Activated CD4-positive, alpha-beta memory T cell treated with anti-CD3 and anti-CD28 coated beads, Interleukin-2, amount 10 ng/mL, durations not matched to agents 7 days and 5 days (primary cell): ENCODE measurements at regions not wholly inside any gene's neighbourhood (a gene's known extent, or its start where the extent isn't known, plus 50 kb on each side); places are given as distances from the start of the nearest gene placed in this dataset.
"Not testable (repeated sequence)": the region's sequence is repeated elsewhere in the genome, so short reads cannot be mapped to it uniquely, and the experiment has no call there.

Experiments
- CTCF ChIA-PET: fragments of 350-600 bp; sonication (Branson Sonifier 250); formaldehyde crosslinking; loops from one replicate; lab custom pipeline; 2021; ENCODE audit warnings: antibody characterized with exemption, inconsistent platforms; lab: Charles Lee
- POLR2A ChIA-PET: fragments of 350-600 bp; sonication (Branson Sonifier 250); formaldehyde crosslinking; loops from one replicate; lab custom pipeline; 2021; ENCODE audit warnings: antibody characterized with exemption; lab: Charles Lee
- DNase-seq: peaks from one replicate; pipeline ENCODE4 v3.0.0-alpha.2; 2020
- H3K27ac Mint-ChIP-seq: one replicate; pipeline ENCODE4 v1.8.0; 2021; ENCODE audit warnings: mild to moderate bottlenecking, mixed read lengths
- H3K27me3 Mint-ChIP-seq: one replicate; pipeline ENCODE4 v1.8.0; 2021; ENCODE audit warnings: mixed read lengths
- H3K36me3 Mint-ChIP-seq: one replicate; pipeline ENCODE4 v1.8.0; 2021; ENCODE audit warnings: low read depth, mixed read lengths
- H3K4me1 Mint-ChIP-seq: one replicate; pipeline ENCODE4 v1.8.0; 2021; ENCODE audit warnings: mixed read lengths
- H3K4me3 Mint-ChIP-seq: one replicate; pipeline ENCODE4 v1.8.0; 2021; ENCODE audit warnings: mild to moderate bottlenecking, mixed read lengths
- H3K9me3 Mint-ChIP-seq: one replicate; pipeline ENCODE4 v1.8.0; 2021; ENCODE audit warnings: mixed read lengths

GRCh38 chrX:114071412-114071811 is 512.5 kb upstream of the HTR2C start:
- no peaks in the 10 kb centered on the region for H3K27me3 Mint-ChIP-seq
- H3K27ac Mint-ChIP-seq = no peak overlapping the region
- no peak for DNase-seq

GRCh38 chrX:114065577-114066223 is 518.2 kb upstream of the HTR2C start:
- H3K4me1 Mint-ChIP-seq = no peaks in the 10 kb centered on the region
- H3K36me3 Mint-ChIP-seq = no peaks in the 10 kb centered on the region
- ChIA-PET CTCF (interaction anchor here (0.7 kb wide), 1 partner anchor 208 kb away, joined by 3 read pairs; no protein-coding TSS in a partner anchor), POLR2A (no interaction called here)
- H3K27ac Mint-ChIP-seq = no peak overlapping the region
- no peak overlapping the region for H3K4me3 Mint-ChIP-seq
- no peak for DNase-seq
- H3K27me3 Mint-ChIP-seq = no peaks in the 10 kb centered on the region
- H3K9me3 Mint-ChIP-seq = no peaks in the 10 kb centered on the region

More at GRCh38 chrX:114071412-114071811, 512.5 kb upstream of the HTR2C start:
- POLR2A ChIA-PET = no interaction called here
- CTCF ChIA-PET = no interaction called here
- Mint-ChIP-seq H3K9me3 (no peaks in the 10 kb centered on the region), H3K36me3 (no peaks in the 10 kb centered on the region), H3K4me1 (no peaks in the 10 kb centered on the region), H3K4me3 (no peak overlapping the region)

- H3K4me1 Mint-ChIP-seq = no peaks in the 10 kb centered on the region
- no peak overlapping the region for H3K4me3 Mint-ChIP-seq
- no peak for DNase-seq
- H3K27ac Mint-ChIP-seq = no peak overlapping the region
- no peaks in the 10 kb centered on the region for H3K36me3 Mint-ChIP-seq
- ChIA-PET CTCF (no interaction called here), POLR2A (no interaction called here)
- H3K9me3 Mint-ChIP-seq = no peaks in the 10 kb centered on the region
- H3K27me3 Mint-ChIP-seq = no peaks in the 10 kb centered on the region
Measured at GRCh38 chrX:114061226-114061625, 522.7 kb upstream of the HTR2C start.

DNA sequence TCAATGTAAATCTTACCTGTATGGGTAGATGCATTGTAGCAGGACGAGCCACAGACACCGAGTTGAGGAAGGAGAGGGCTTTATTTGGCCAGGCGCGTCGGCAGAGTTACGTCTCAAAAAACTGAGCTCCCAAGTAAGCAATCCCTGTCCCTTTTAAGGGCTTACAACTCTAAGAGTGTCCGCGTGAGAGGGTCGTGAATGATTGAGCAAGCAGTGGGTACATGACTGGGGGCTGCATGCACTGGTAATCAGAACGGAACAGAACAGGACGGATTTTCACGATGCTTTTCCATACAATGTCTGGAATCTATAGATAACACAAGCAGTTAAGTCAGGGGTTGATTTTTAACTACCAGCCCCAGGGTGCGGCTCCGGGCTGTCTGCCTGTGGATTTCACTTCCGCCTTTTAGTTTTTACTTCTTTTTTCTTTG is 524.9 kb upstream of the HTR2C start:
- Mint-ChIP-seq H3K36me3 (no peaks in the 10 kb centered on the region), H3K4me3 (no peak overlapping the region), H3K9me3 (no peaks in the 10 kb centered on the region), H3K27me3 (no peaks in the 10 kb centered on the region), H3K4me1 (no peaks in the 10 kb centered on the region), H3K27ac (no peak overlapping the region)
- CTCF ChIA-PET = no interaction called here
- no peak for DNase-seq
- POLR2A ChIA-PET = no interaction called here

GRCh38 chrX:114057422-114057821 is 526.5 kb upstream of the HTR2C start:
- H3K27me3 Mint-ChIP-seq, DNase-seq, H3K9me3 Mint-ChIP-seq, H3K36me3 Mint-ChIP-seq, H3K4me3 Mint-ChIP-seq, H3K27ac Mint-ChIP-seq, H3K4me1 Mint-ChIP-seq, POLR2A ChIA-PET: not testable (repeated sequence)
- CTCF ChIA-PET = interaction anchor here (0.7 kb wide), 1 partner anchor 305 kb away, joined by 4 read pairs; no protein-coding TSS in a partner anchor

DNA sequence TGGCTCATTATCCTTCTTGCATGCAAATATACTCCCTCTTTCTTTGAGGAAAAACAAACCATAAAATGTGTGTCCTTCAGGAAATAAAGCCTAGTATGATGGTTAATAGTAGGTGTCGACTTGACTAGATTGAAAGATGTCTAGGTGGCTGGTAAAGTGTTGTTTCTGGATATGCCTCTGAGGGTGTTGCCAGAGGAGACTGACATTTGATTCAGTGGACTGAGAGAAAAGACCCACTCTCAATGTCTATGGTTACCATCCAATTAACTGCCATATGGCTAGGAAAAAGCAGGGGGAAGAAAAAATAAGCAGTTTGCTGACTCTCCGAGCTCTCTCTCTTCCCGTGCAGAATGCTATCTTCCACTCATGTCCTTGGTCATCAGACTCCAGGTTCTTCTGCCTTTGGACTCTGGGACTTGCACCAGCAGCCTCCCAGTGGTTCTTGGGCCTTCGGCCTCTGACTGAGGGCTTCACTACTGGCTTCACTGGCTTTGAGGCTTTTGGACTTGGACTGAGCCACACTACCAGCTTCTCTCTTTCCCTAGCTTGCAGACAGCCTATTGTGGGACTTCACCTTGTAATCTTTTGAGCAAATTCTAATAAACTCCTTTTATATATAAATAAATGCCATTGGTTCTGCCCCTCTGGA is 532.1 kb upstream of the HTR2C start:
- Mint-ChIP-seq H3K4me3 (no peak overlapping the region), H3K36me3 (no peaks in the 10 kb centered on the region), H3K4me1 (no peaks in the 10 kb centered on the region), H3K9me3 (peaks cover 3% of the 10 kb centered on the region), H3K27me3 (no peaks in the 10 kb centered on the region), H3K27ac (no peak overlapping the region)
- CTCF ChIA-PET = no interaction called here
- POLR2A ChIA-PET = no interaction called here
- no peak for DNase-seq

GRCh38 chrX:114050075-114050796 is 533.6 kb upstream of the HTR2C start:
- no peaks in the 10 kb centered on the region for H3K4me1 Mint-ChIP-seq
- no peak overlapping the region for H3K27ac Mint-ChIP-seq
- ChIA-PET CTCF (no interaction called here), POLR2A (no interaction called here)
- peaks cover 3% of the 10 kb centered on the region for H3K9me3 Mint-ChIP-seq
- no peaks in the 10 kb centered on the region for H3K36me3 Mint-ChIP-seq
- no peaks in the 10 kb centered on the region for H3K27me3 Mint-ChIP-seq
- H3K4me3 Mint-ChIP-seq = no peak overlapping the region
- DNase-seq = no peak

- Mint-ChIP-seq H3K27ac (no peak overlapping the region), H3K27me3 (no peaks in the 10 kb centered on the region), H3K4me3 (no peak overlapping the region), H3K9me3 (peaks cover 3% of the 10 kb centered on the region), H3K4me1 (no peaks in the 10 kb centered on the region), H3K36me3 (no peaks in the 10 kb centered on the region)
- CTCF ChIA-PET = no interaction called here
- DNase-seq = no peak
- POLR2A ChIA-PET = no interaction called here
Measured at GRCh38 chrX:114049063-114049462, 534.8 kb upstream of the HTR2C start.

DNA sequence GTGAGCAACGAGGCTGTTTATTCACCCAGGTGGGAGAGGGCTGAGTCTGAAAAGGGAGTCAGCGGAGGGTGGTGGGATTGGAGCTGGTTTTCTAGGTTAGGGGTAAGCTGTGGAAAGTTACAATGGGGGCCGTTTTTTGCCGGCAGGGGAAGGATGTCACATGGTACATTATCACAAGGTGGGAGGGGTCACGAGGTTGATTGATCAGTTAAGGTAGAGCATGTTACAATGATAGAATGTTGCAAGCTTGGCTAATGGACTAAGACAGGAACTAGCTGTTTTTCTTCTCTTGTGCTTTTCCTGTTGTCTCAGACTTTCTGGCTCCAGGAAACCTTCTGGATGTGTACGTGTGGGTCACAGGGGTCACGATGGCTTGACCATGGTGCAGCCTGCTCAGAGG is 536.3 kb upstream of the HTR2C start:
- no peaks in the 10 kb centered on the region for H3K4me1 Mint-ChIP-seq
- CTCF ChIA-PET = no interaction called here
- DNase-seq = no peak
- no peak overlapping the region for H3K4me3 Mint-ChIP-seq
- no peak overlapping the region for H3K27ac Mint-ChIP-seq
- H3K9me3 Mint-ChIP-seq = no peaks in the 10 kb centered on the region
- POLR2A ChIA-PET = no interaction called here
- H3K27me3 Mint-ChIP-seq = no peaks in the 10 kb centered on the region
- no peaks in the 10 kb centered on the region for H3K36me3 Mint-ChIP-seq

GRCh38 chrX:114046695-114047279 is 537.1 kb upstream of the HTR2C start:
- CTCF ChIA-PET = no interaction called here
- Mint-ChIP-seq H3K27me3 (no peaks in the 10 kb centered on the region), H3K4me3 (no peak overlapping the region), H3K9me3 (no peaks in the 10 kb centered on the region), H3K27ac (no peak overlapping the region), H3K4me1 (no peaks in the 10 kb centered on the region), H3K36me3 (no peaks in the 10 kb centered on the region)
- no peak for DNase-seq
- POLR2A ChIA-PET = no interaction called here

- H3K27ac Mint-ChIP-seq, H3K9me3 Mint-ChIP-seq, H3K4me1 Mint-ChIP-seq, H3K36me3 Mint-ChIP-seq, CTCF ChIA-PET, H3K4me3 Mint-ChIP-seq, POLR2A ChIA-PET, DNase-seq, H3K27me3 Mint-ChIP-seq: not testable (repeated sequence)
Measured at GRCh38 chrX:114041470-114041869, 542.4 kb upstream of the HTR2C start.

DNA sequence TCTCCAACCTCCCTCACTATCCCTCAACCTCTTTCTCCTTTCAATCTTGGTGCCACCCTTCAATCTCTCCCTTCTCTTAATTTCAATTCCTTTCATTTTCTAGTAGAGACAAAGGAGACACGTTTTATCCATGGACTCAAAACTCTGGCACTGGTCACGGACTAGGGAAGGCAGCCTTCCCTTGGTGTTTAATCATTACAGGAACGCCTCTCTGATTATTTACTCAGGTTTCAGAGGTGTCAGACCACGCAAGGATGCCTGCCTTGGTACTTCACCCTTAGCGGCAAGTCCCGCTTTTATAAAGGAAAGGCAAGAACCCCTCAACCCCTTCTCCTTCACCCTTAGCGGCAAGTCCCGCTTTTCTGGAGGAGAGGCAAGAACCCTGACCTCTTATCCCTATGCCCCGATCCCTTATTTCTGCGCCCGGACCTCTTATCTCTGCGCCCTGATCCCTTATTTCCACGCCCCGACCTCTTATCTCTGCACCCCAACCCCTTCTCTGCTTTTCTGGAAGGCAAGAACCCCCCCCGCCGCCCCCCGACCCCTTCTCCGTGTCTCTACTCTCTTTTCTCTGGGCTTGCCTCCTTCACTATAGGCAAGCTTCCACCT is 543.1 kb upstream of the HTR2C start:
- H3K27ac Mint-ChIP-seq, DNase-seq, H3K27me3 Mint-ChIP-seq, CTCF ChIA-PET, H3K4me1 Mint-ChIP-seq, POLR2A ChIA-PET, H3K36me3 Mint-ChIP-seq, H3K9me3 Mint-ChIP-seq, H3K4me3 Mint-ChIP-seq: not testable (repeated sequence)

- DNase-seq, H3K4me1 Mint-ChIP-seq, H3K27me3 Mint-ChIP-seq, H3K27ac Mint-ChIP-seq, CTCF ChIA-PET, H3K4me3 Mint-ChIP-seq, H3K36me3 Mint-ChIP-seq, POLR2A ChIA-PET, H3K9me3 Mint-ChIP-seq: not testable (repeated sequence)
Measured at GRCh38 chrX:114040111-114040510, 543.8 kb upstream of the HTR2C start.
